HEK293 (cell line): ENCODE measurements at regions not wholly inside any gene's neighbourhood (a gene's known extent, or its start where the extent isn't known, plus 50 kb on each side); places are given as distances from the start of the nearest gene placed in this dataset.

Source experiments
- CTCF ChIP-seq: fragments of 450-650 bp; formaldehyde crosslinking; IDR thresholded peaks from 2 replicates; pipeline ENCODE4 v1.5.1; 2016; ENCODE audit warnings: missing biosample characterization, missing genetic modification characterization
- GLIS1 ChIP-seq: fragments of 450-650 bp; formaldehyde crosslinking; IDR thresholded peaks from 2 replicates; pipeline ENCODE4 v1.5.1; 2016; ENCODE audit warnings: missing biosample characterization, missing genetic modification characterization
- HIC1 ChIP-seq: fragments of 450-650 bp; formaldehyde crosslinking; IDR thresholded peaks from 2 replicates; pipeline ENCODE4 v1.5.1; 2016; ENCODE audit warnings: missing biosample characterization, missing genetic modification characterization
- YY1 ChIP-seq: fragments of 450-650 bp; formaldehyde crosslinking; IDR thresholded peaks from 2 replicates; pipeline ENCODE4 v1.5.1; 2018; ENCODE audit warnings: missing biosample characterization, missing genetic modification characterization
- ZBTB7A ChIP-seq: fragments of 450-650 bp; formaldehyde crosslinking; IDR thresholded peaks from 2 replicates; pipeline ENCODE4 v1.5.1; 2016; ENCODE audit warnings: low read depth, missing biosample characterization, missing genetic modification characterization
- ZBTB8A ChIP-seq: fragments of 450-650 bp; formaldehyde crosslinking; IDR thresholded peaks from 2 replicates; pipeline ENCODE4 v1.5.1; 2016; ENCODE audit warnings: missing biosample characterization, missing genetic modification characterization
- ZNF19 ChIP-seq: fragments of 450-650 bp; formaldehyde crosslinking; IDR thresholded peaks from 2 replicates; pipeline ENCODE4; 2016; ENCODE audit warnings: missing biosample characterization, missing genetic modification characterization, low read depth
- ZNF404 ChIP-seq: fragments of 450-650 bp; formaldehyde crosslinking; IDR thresholded peaks from 2 replicates; pipeline ENCODE4 v1.5.1; 2017; ENCODE audit warnings: missing biosample characterization, missing genetic modification characterization
- ZNF704 ChIP-seq: fragments of 450-650 bp; formaldehyde crosslinking; IDR thresholded peaks from 2 replicates; pipeline ENCODE4 v1.5.1; 2016; ENCODE audit warnings: missing biosample characterization, missing genetic modification characterization

GRCh38 chr7:121797657-121798452, 75.1 kb upstream of the PTPRZ1 start:
- TF ChIP-seq YY1 (tag by site-specific recombination): no peak
- no peak for TF ChIP-seq CTCF
- TF ChIP-seq ZNF19: no peak
- no peak for TF ChIP-seq ZBTB7A (tag by site-specific recombination)
- no peak for TF ChIP-seq HIC1 (tag by site-specific recombination)
- TF ChIP-seq ZNF704 (tag by site-specific recombination): no peak
- no peak for TF ChIP-seq GLIS1 (tag by site-specific recombination)
- TF ChIP-seq ZBTB8A (tag by site-specific recombination): no peak
- no peak for TF ChIP-seq ZNF404 (tag by site-specific recombination)
